ENCODE measurements at regions not wholly inside any gene's neighbourhood (a gene's known extent, or its start where the extent isn't known, plus 50 kb on each side); places are given as distances from the start of the nearest gene placed in this dataset.

GRCh38 chr6:112795316-112795715, 448.2 kb downstream of the RFPL4B start:
- H3K4me1 Mint-ChIP-seq (ENCODE audit: unreplicated experiment): no peaks in the 10 kb centered on the region
- no peak overlapping the region for H3K27ac Mint-ChIP-seq
- H3K9me3 Mint-ChIP-seq: no peaks in the 10 kb centered on the region
- no peaks in the 10 kb centered on the region for H3K36me3 Mint-ChIP-seq
- H3K4me3 Mint-ChIP-seq: no peak overlapping the region
- DNase-seq (ENCODE audit: extremely low spot score, unreplicated experiment): no peak
- no peaks in the 10 kb centered on the region for H3K27me3 Mint-ChIP-seq
- TF ChIP-seq CTCF (conservative IDR thresholded peaks at IDR 0.05): no peak

- Mint-ChIP-seq H3K9me3 (no peaks in the 10 kb centered on the region), H3K27ac (no peak overlapping the region), H3K4me3 (no peak overlapping the region), H3K36me3 (no peaks in the 10 kb centered on the region), H3K27me3 (no peaks in the 10 kb centered on the region), H3K4me1 (ENCODE audit: unreplicated experiment) (no peaks in the 10 kb centered on the region)
- DNase-seq (ENCODE audit: extremely low spot score, unreplicated experiment): no peak
- TF ChIP-seq CTCF (conservative IDR thresholded peaks at IDR 0.05): no peak
These were observed 449.6 kb downstream of the RFPL4B start for GRCh38 chr6:112796712-112797111.

- H3K4me1 Mint-ChIP-seq (ENCODE audit: unreplicated experiment): peaks cover 5% of the 10 kb centered on the region
- no peak for DNase-seq (ENCODE audit: extremely low spot score, unreplicated experiment)
- no peak overlapping the region for H3K27ac Mint-ChIP-seq
- H3K27me3 Mint-ChIP-seq: no peaks in the 10 kb centered on the region
- H3K36me3 Mint-ChIP-seq: no peaks in the 10 kb centered on the region
- no peak overlapping the region for H3K4me3 Mint-ChIP-seq
- TF ChIP-seq CTCF (conservative IDR thresholded peaks at IDR 0.05): no peak
- no peaks in the 10 kb centered on the region for H3K9me3 Mint-ChIP-seq
These were observed 452.8 kb downstream of the RFPL4B start for GRCh38 chr6:112799889-112800288.

- Mint-ChIP-seq H3K36me3 (no peaks in the 10 kb centered on the region), H3K27ac (no peak overlapping the region), H3K9me3 (no peaks in the 10 kb centered on the region), H3K27me3 (no peaks in the 10 kb centered on the region), H3K4me1 (ENCODE audit: unreplicated experiment) (peaks cover 5% of the 10 kb centered on the region), H3K4me3 (no peak overlapping the region)
- no peak for DNase-seq (ENCODE audit: extremely low spot score, unreplicated experiment)
- TF ChIP-seq CTCF (conservative IDR thresholded peaks at IDR 0.05): no peak
These were observed 453.3 kb downstream of the RFPL4B start for GRCh38 chr6:112800439-112800838.

- H3K27ac Mint-ChIP-seq: no peak overlapping the region
- DNase-seq (ENCODE audit: extremely low spot score, unreplicated experiment): no peak
- no peaks in the 10 kb centered on the region for H3K36me3 Mint-ChIP-seq
These were observed 453.8 kb downstream of the RFPL4B start for GRCh38 chr6:112800916-112801315.

More at GRCh38 chr6:112800916-112801315, 453.8 kb downstream of the RFPL4B start:
- Mint-ChIP-seq H3K27me3 (no peaks in the 10 kb centered on the region), H3K4me1 (ENCODE audit: unreplicated experiment) (peaks cover 5% of the 10 kb centered on the region), H3K9me3 (no peaks in the 10 kb centered on the region), H3K4me3 (no peak overlapping the region)
- no peak for TF ChIP-seq CTCF (conservative IDR thresholded peaks at IDR 0.05)
